Inflammatory macrophage treated with lipopolysaccharide for 4 hours (primary cell): ENCODE measurements at regions not wholly inside any gene's neighbourhood (a gene's known extent, or its start where the extent isn't known, plus 50 kb on each side); places are given as distances from the start of the nearest gene placed in this dataset.
"Not testable (repeated sequence)": the region's sequence is repeated elsewhere in the genome, so short reads cannot be mapped to it uniquely, and the experiment has no call there.

Experiments
- DNase-seq: peaks from one replicate; pipeline ENCODE4 v3.0.0-alpha.2; 2020

DNA sequence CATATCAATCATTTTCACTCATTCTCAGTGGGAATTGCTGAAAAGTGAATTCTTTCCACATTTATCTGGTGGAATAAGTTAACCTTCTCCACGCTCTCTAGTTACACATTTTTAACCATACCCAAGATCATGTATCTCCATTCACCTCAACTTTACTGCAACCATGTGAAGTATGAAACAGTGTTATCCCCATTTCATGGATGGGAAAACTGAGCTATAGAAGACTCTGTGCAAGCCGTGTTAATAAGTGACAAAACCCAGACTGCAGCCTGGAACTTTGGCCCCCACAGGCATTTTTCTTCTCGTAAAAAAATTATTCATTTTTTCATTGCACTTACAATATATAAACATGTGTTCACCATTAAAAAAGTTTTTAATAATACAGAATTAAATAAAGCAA is 82.4 kb upstream of the CCND2 start:
- DNase-seq = no peak

DNA sequence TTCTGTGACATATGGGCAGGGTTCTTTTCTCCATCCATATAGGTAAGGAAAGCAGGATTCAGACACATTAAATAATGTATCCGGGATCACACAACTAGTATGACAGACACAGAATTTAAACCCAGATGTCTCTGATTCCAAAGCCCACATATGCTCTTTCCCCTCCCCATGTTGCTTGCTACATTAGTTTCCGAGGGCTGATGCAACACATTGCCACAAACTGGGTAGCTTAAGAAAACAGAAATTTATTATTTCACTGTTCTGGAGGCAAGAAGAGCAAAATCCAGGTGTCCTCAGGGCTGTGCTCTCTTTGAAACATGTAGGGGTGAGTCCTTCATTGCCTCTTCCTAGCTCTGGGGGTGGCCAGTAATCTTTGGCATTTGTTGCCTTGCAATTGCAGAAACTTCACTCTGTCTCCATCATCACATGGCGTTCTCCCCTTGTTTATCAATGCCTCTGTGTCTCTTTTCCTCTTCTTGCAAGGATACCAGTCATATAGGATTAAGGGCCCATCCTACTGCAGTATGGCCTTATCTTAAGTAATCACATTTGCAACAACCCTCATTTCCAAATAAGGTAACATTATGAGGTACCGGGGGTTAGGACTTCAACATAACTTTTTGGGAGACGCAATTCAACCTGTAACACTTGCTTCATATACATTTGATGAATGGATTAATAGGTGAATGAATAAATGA is 83.0 kb upstream of the CCND2 start:
- no peak for DNase-seq

DNA sequence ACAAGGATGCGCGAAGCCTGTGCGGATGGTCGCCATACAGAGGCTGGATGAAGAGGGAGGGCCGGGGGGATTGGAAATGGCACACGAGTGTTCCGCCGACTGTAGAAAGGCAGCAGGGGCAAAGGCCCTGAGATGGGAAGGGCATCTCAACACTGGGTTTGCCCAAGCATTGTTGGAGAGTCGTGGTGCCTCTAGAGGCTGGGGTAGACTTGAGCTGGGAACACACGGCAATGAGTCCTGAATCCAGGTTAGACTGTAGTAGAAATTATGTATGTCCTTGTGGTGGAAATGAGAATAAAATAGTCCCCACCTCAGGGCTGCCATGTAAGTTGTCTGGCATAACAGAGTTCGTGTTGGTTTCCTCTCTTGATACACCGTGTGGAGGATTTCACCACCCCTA is 83.8 kb upstream of the CCND2 start:
- no peak for DNase-seq

DNA sequence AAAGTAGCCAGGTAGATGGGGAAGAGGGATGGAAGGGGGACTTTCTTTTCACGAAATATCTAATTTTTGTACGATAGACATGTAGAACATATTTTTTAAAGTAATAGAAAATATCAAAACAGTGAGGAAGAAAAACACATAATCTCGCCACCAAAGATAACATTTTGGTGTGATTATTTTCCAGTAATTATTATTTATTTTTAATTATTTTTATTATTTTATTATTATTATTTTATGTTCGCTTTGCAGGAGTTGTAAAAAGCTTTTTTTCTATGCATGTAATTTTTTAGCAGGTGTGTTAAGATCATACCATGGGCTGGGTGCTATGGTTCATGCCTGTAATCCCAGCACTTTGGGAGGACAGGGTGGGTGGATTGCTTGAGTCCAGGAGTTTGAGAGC is 85.6 kb upstream of the CCND2 start:
- DNase-seq = no peak

DNA sequence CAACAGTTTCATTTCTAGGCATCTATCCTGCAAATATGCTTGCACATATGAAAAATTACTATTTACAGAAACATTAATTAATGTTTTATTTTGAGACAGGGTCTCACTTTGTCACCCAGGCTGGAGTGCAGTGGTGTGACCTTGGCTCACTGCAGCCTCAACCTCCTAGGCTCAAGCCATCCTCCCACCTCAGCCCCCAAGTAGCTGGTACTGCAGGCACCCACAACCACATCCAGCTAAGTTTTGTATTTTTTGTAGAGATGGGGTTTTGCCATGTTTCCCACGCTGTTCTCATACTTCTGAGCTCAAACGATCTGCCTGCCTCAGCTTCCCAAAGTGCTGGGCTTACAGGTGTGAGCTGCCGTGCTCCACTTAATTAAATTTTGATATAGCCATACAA is 86.2 kb upstream of the CCND2 start:
- not testable (repeated sequence) for DNase-seq

DNA sequence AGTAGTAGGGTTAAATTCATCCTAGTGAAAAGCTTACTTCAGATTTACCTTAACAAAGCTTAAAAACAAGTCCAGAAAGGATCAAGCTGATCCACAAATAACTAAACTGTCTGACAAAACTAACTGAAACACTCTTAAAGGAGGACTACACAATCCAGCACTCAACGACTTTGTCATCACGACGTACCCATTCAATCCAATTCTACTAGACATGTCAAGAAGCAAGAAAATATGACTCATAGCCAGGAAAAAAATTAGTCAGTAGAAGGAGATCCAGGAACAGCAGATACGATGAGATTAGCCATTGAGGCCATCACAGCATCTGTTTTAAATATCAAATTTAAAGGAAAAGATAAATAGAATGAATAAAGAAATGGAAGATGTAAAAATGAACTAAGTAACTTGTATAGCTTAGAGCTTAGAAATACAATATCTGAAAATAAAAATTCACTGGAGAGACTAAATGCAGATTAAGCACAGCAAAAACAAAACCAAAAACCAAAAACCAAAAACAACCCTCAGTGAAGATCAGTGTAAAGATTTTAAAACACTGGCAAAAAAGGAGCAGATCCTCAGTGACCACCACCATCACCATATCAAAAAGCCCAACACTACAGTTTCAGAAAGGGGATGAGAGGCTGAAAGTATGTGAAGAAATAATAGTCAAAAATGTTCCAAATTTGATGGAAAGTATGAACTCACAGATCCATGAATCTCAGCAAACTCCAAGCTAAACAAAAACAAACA is 95.0 kb upstream of the CCND2 start:
- DNase-seq = no peak

DNA sequence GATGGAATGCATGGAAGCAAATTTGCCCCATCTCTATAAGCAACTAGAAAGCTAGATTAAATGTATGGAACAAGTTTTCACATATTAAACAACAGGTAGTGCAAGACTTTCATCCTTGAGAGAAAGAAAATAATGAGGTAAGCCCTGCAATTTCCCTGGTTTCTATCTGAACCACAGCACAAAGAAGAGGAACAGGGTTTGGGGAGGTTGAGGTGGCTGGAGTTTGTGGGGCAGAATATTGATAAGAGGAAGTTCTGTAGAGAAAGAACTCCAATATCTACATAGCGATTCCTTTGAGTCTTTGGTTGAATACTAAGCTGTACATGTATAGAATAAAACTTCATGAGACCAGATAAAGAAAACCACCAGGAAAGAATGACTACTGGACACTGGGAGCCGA is 96.3 kb upstream of the CCND2 start:
- peak; percentile 17 for DNase-seq

DNA sequence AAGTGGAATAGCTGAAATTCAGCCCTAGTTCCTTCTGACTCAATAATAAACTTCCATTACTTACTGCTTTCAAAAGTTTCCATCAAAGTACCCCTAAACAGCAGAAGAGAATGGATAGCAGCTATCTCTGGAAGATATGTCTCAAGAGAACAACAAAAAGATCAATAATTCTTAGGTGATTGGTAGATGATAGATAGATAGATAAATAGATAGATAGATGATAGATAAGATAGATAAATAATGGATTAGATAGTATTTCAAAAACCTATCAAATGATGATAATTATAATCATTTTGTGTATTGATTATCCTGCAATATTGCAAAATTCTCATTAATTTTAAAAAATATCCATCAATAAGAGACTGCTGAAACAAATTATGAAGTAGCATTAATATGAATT is 97.4 kb upstream of the CCND2 start:
- no peak for DNase-seq

DNA sequence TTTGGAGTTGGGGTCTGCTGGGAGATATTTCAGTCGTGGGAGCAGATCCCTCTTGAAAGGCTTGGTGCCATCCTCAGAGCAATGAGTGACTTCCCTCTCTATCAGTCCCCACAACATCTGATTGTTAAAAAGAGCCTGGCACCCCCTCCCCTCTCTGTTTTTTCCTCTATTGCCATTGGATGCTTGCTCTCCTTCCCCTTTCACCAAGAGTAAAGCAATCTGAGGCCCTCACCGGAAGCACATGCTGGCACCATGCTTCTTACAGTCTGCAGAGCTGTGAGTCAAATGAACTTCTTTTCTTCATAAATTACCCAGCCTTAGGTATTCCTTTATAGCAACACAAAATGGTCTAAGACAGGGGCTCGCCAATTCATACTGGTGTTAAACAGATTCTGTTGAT is 99.1 kb upstream of the CCND2 start:
- no peak for DNase-seq

DNA sequence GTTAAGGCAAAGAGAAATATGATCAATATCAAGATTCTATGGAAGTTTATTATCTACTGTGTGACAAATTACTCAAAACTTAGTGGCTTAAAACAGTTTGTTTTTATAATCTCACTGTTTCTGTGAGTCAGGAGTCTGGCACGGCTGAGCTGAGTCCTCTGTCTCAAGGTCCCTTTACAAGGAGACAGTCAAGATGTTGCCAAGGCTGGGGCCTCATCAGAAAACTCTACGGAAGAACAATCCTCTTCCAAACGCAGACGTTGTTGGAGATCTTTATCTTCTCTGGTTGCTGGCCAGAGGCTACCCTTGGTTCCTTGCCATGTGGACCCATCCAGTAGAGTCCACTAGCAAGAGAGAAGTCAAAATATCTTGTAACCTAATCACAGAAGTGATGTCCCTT is 100.6 kb upstream of the CCND2 start:
- no peak for DNase-seq

DNA sequence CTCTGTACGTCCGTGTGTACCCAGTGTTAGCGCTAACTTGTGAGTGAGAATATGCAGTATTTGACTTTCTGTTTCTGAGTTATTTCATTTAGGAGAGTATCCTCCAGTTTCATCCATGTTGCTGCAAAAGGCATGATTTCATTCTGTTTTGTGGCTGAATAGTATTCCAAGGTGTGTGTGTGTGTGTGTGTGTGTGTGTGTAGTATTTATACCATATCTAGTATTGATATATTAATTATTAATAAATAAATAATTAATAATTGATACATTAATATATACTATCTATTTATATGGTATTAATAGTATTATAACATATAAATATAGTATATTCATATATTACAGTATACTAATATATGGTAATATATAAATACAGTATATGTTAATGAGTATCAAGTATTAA is 101.8 kb upstream of the CCND2 start:
- DNase-seq = no peak

DNA sequence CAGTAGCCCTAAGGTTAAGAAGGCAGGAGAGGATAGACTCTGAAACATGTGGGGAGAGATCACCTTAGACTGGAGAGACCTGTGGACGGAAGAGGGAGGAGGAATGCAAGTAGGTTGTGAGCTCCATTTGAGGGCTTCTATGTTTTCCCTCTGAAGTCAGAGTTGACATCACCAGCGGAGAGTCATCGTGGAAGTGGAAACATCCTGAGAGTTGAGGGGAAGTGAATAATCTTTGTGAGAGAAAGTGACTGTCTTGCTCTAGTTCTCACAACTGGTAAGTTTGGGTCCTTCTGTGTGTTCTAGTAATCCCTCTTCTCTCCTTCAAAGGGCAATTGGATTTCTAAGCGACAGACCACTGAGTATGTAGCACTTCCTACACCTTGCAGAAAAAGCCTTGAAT is 103.6 kb upstream of the CCND2 start:
- peak; percentile 80 for DNase-seq

DNA sequence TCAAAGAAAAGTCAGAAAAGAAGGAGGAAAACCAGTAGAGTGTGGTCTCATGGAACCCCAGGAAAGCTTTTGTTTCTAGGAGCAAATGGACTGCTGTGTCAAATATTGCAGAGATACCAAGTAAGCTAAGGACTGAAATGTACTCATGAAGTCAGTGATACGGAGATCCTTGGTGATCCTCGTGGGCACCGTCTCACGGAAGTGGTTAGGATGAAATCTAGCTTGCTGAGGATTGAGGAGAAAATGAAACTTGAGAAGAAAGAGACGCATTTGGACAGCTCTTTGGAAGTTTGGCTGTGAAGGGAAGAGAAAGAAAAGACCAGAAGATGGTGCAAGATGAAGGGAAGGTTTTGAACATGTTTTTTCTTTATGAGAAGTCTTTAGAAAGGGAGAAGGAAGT is 104.0 kb upstream of the CCND2 start:
- DNase-seq = peak; percentile 52

DNA sequence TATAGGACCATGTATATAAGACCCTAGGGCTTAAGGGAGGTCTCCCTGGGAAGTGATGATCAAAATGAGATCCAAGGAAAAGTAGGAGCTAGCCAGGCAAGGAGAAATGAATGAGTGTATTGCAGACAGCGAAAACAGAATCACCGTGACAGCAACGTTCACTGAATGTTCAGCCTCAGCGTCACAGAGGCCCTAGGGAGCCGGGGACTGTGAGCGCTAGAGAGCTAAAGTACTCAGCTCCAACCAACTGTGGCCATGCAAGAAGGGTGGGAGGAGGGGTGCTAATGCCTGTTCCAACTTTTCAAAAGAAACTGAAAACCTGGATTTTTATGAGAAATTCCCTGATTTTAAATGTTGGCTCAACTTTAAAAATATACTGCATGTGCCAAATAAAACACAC is 105.5 kb upstream of the CCND2 start:
- no peak for DNase-seq

DNA sequence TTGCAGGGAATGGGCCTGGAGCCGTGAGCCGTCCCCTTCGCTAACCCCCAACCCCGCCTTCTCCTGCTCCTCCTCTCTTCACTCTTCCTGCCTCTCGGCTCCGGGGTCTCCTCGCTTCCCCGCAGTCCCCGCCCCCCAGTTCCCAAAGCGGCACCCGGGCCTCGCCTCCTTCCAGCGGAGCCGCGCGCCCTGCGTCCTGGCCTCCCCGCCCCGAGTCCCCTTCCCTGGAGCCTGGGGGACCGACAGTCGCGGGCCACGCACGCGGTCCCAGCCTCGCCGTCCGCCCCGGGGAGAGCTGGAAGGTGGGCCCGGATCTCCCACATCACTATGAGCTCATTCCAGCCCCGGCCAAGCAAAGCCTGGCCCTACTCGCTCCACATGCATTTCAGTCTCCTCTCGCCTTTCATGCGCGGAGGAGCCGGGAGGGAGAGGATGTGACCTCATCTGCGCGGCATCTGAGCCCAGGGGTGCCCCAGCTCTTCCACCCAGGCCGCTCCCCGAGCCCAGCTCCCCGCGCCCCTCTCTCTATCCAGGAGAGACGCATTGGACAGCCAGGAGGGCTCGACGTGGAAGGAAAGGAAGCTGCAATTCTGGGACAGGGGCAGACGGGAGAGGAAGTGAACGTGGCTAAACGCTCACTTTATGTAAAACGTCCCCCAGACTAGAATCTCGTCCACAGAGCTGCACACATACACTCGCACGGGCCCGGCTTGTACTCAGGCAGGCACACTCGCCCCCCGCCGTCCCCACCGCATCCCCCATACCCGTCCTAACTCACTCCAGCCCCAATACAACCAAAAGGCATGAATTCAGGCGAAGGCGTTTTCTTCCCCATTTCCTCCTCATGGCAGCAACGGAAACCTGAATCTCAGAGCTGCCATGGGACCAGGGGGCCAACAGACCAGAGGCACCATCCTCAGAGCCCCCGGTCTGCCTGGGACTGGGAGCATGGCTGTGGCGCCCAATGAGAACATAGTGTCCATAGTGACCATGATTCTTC is 108.7 kb upstream of the CCND2 start:
- DNase-seq = peak; percentile 39

DNA sequence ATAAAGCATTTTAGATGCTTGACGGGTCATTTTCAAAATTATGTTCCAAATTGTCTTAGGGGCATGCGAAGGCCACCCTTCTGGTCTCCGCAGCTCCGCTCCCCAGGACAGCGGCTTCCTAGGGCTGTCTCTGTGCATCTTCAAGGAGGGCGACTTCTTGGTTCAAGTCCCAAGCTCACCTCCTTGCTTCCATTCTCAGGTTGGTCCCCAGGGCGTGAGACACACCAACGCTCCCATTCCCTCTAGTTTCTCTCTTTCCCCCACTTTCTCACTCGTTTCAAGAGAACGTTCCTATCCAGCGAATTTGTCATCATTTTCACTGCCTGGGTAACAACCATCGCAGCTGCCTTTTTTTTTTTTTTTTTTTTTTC is 109.4 kb upstream of the CCND2 start:
- no peak for DNase-seq

DNA sequence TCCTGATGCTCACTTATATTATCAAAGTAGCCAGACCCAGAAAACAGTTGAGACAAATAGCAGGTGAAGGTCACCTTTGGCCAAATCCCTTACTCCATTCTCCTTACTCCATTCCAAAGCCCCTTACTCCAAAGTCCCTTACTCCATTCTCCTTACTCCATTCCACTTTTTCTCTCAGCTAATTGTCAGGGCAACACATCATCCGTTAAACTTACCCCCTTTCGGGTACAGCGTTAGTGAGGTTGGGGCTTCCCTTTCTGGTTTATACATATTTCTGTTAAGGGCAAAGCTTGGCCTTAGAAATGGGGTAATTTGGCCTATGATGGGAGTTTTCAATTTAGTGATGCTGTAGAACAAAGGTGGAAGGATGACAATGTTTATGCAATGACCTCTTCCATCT is 111.8 kb upstream of the CCND2 start:
- no peak for DNase-seq

DNA sequence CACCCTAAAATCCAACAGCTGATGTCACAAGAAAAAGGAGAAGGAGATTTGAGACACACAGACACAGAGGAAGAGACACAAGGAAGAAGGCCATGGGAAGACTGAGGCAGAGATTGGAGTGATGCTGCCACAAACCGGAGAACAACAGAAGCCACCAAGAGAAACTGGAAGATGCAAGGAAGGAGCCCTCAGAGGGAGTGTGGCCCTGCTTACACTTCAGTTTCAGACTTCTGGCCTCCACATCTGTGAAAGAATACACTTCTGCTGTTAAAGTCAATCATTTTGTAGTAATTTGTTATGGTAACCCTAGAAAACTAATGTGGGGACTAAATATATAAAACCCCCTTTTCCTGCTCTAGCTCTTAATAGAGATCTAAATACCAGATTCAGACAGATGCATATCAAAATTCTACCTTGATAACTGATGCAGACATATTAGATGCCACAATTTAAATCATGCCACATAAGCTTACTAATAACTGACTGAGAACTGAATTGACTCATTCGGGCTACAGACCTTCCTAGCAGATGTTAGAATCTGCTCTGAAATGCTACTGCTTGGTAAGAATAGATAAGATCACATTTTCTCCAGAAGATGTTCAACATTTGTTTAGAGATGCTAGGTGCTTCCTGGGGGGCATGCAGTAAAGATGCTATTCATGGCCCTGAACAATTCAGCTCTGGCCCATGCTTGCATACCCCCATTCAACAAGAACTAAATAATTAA is 113.1 kb upstream of the CCND2 start:
- DNase-seq = no peak

DNA sequence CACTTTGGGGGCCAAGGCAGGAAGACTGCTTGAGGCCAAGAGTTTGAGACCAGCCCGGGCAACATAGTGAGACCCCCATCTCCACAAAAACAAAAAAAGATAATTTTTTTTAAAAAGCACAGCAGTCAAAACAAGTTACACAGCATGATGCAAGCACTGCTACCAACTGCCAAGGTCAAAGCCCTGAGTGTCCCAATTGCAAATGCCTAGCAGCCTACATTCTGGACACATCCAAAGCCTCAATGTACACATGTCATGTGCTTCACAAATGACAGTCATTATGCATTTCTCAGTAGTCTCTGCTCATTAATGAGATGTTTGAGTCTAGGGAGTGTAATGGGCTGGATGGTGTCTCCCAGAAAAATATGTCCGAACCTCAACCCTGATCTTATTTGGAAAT is 113.7 kb upstream of the CCND2 start:
- no peak for DNase-seq

DNA sequence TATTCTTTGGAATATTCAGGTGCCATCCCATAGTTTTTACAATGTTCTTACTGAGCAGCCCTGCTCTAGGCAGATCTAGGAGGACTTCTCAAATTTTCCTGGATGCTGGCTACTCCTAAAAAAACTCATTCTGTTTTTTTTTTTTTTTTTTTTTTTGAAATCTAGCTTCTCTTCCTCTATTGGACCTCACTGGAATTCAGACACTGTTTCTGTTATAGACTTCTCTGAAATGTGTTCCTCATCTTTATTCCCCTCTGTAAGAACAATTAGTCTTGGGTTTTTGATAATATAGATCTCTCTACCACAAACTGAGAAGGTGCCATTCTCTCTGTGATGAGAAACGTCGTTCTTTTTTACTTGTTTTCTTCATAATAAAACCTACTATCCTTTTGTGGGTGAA is 115.3 kb upstream of the CCND2 start:
- DNase-seq = no peak

DNA sequence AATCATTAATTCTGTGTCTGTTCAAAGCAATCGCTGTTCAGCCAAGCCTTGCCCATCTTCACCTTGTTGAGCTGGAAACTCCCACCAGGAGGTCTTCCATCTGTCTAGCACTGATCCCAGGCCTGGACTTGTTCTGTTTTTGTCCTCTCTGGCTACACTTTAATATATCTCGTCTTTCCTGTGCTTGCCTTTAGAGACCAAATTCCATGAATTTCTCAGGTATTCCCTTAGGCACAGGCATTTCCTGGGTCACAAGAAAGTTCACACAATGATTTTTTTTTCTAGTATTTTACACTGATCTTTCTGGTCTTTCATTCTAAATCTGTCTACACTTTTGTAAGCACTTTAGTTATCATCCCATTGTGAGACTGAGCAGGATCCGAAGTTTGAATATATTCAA is 116.4 kb upstream of the CCND2 start:
- no peak for DNase-seq

DNA sequence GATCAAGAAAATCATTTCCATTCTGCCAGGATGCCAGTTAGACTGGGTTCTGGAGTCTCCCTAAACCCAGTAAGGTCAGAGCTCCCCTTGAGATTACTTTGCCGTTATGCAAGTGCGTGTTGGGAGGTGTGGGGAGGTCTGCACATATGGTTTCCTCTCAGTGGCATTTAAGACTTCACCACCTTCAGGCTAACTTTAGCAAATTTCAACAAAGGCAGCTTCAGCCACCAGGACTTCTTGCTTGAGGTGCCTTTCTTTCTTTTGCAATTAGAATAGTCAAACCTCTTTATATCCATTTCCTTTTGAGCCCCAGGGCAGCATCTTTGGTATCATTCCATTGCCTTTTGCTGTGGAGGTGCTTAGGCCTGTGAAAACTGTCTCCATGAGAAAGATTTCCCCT is 117.2 kb upstream of the CCND2 start:
- no peak for DNase-seq

DNA sequence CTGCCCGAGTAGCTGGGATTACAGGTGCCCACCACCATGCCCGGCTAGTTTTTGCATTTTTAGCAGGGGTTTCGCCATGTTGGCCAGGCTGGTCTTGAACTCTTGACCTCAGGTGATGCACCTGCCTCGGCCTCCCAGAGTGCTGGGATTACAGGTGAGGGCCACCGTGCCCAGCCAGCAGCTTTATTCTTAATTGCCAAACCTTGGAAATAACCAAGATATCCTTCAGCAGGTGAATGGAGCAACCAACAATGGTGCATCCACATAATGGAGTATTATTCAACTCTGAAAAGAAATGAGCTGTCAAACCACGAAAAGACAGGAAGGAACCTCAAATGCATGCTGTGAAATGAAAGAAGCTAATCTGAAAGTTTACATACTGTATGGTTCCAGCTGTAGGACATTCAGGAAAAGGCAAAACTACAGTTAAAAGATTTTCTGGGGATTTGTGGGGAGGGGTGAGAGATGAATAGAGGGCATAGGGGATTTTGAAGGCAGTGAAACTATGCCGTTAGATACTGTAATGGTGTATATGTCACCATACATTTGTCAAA is 118.8 kb upstream of the CCND2 start:
- DNase-seq = no peak
